Liver (tissue), 8 donors: ENCODE measurements at regions not wholly inside any gene's neighbourhood (a gene's known extent, or its start where the extent isn't known, plus 50 kb on each side); places are given as distances from the start of the nearest gene placed in this dataset.

Experiments used
- DNase-seq: peaks from one replicate; pipeline ENCODE4 v3.0.0-alpha.2; 2017; ENCODE audit warnings: low spot score
- H3K27ac ChIP-seq, 2 donors: one replicate each; pipeline ENCODE4 v1.7.0; 2013; ENCODE audit warnings: inconsistent platforms in 2 of 2, low read length in 2 of 2, control low read depth in 1 of 2, low read depth in 1 of 2, mild to moderate bottlenecking in 1 of 2
- H3K27me3 ChIP-seq, 4 donors: one replicate each; pipeline versions ENCODE4 v1.6.1 to v1.7.0; 2013; ENCODE audit warnings: low read length in 3 of 4, inconsistent platforms in 1 of 4, mild to moderate bottlenecking in 1 of 4, moderate library complexity in 1 of 4; ENCODE audit not compliant: control insufficient read depth in 4 of 4, insufficient read depth in 4 of 4
- H3K36me3 ChIP-seq, 4 donors: one replicate each; pipeline versions ENCODE4 v1.6.1 to v1.7.0; 2013; ENCODE audit warnings: low read length in 3 of 4, mild to moderate bottlenecking in 3 of 4, low read depth in 1 of 4, moderate library complexity in 1 of 4; ENCODE audit not compliant: control insufficient read depth in 4 of 4, insufficient read depth in 3 of 4
- H3K4me1 ChIP-seq, 4 donors: one replicate each; pipeline versions ENCODE4 v1.6.1 to v1.7.0; 2013; ENCODE audit warnings: low read length in 3 of 4, mild to moderate bottlenecking in 3 of 4, moderate library complexity in 1 of 4; ENCODE audit not compliant: control insufficient read depth in 4 of 4, insufficient read depth in 4 of 4
- H3K4me3 ChIP-seq, 3 donors: one replicate each; pipeline versions ENCODE4 v1.6.1 to v1.7.0; 2013; ENCODE audit warnings: low read length in 3 of 3, control low read depth in 1 of 3, low read depth in 1 of 3, mild to moderate bottlenecking in 1 of 3
- H3K9ac ChIP-seq, 2 donors: one replicate each; pipeline ENCODE4 v1.7.0; 2013; ENCODE audit warnings: low read length in 2 of 2, mild to moderate bottlenecking in 2 of 2, moderate library complexity in 2 of 2, control low read depth in 1 of 2, low read depth in 1 of 2
- H3K9me3 ChIP-seq, 4 donors: one replicate each; pipeline versions ENCODE4 v1.6.1 to v1.7.0; 2013; ENCODE audit warnings: low read length in 3 of 4; ENCODE audit not compliant: control insufficient read depth in 4 of 4
- EGR1 ChIP-seq, 2 donors: IDR thresholded peaks; 2 replicates each; pipeline ENCODE4 v1.6.1; 2016 to 2018; ENCODE audit warnings: antibody characterized with exemption in 2 of 2, low read depth in 2 of 2
- FOXA1 ChIP-seq: IDR thresholded peaks from 2 replicates; pipeline ENCODE4 v1.6.1; 2016; ENCODE audit warnings: antibody characterized with exemption
- FOXA2 ChIP-seq: IDR thresholded peaks from 2 replicates; pipeline ENCODE4 v1.6.1; 2016; ENCODE audit warnings: antibody characterized with exemption
- GABPA ChIP-seq, 2 donors: IDR thresholded peaks in 1 of 2; conservative IDR thresholded peaks in 1 of 2; 2 replicates each; pipeline ENCODE4 v1.6.1; 2016; ENCODE audit warnings: antibody characterized with exemption in 2 of 2, mild to moderate bottlenecking in 1 of 2, moderate library complexity in 1 of 2
- HNF4A ChIP-seq, 2 donors: conservative IDR thresholded peaks; 2 replicates each; pipeline ENCODE4 v1.6.1; 2016; ENCODE audit warnings: antibody characterized with exemption in 2 of 2, mild to moderate bottlenecking in 2 of 2
- HNF4G ChIP-seq: IDR thresholded peaks from 2 replicates; pipeline ENCODE4 v1.6.1; 2016; ENCODE audit warnings: antibody characterized with exemption
- JUND ChIP-seq, 2 donors: IDR thresholded peaks; 2 replicates each; pipeline ENCODE4 v1.6.1; 2016; ENCODE audit warnings: antibody characterized with exemption in 2 of 2
- MAX ChIP-seq: IDR thresholded peaks from 2 replicates; pipeline ENCODE4 v1.6.1; 2016; ENCODE audit warnings: antibody characterized with exemption
- NR2F2 ChIP-seq: IDR thresholded peaks from 2 replicates; pipeline ENCODE4 v1.6.1; 2016; ENCODE audit warnings: antibody characterized with exemption
- RAD21 ChIP-seq, 2 donors: IDR thresholded peaks; 2 replicates each; pipeline ENCODE4 v1.6.1; 2016; ENCODE audit warnings: antibody characterized with exemption in 2 of 2, mild to moderate bottlenecking in 2 of 2
- RXRA ChIP-seq, 2 donors: IDR thresholded peaks; 2 replicates each; pipeline ENCODE4 v1.6.1; 2017 to 2018; ENCODE audit warnings: antibody characterized with exemption in 2 of 2, mild to moderate bottlenecking in 1 of 2
- TAF1 ChIP-seq: conservative IDR thresholded peaks from 2 replicates; pipeline ENCODE4 v1.6.1; 2016; ENCODE audit warnings: antibody characterized with exemption, mild to moderate bottlenecking
- YY1 ChIP-seq: IDR thresholded peaks from 2 replicates; pipeline ENCODE4 v1.6.1; 2016; ENCODE audit warnings: antibody characterized with exemption, mild to moderate bottlenecking
- ZBTB33 ChIP-seq: IDR thresholded peaks from 2 replicates; pipeline ENCODE4 v1.6.1; 2016; ENCODE audit warnings: antibody characterized with exemption
- WGBS: extraction: QIAGEN DNeasy Blood & Tissue Kit; methylation state at CpG from one replicate; pipeline ENCODE4 v1.1.7; 2013; 5-methylcytosine and 5-hydroxymethylcytosine counted together
- TF ChIP-seq, protein P1 (sequence below): IDR thresholded peaks from 2 replicates; pipeline ENCODE4 v1.6.1; 2016; ENCODE audit warnings: antibody characterized with exemption, mild to moderate bottlenecking
- TF ChIP-seq, protein P2 (sequence below): IDR thresholded peaks from 2 replicates; pipeline ENCODE4 v1.6.1; 2016; ENCODE audit warnings: antibody characterized with exemption
- TF ChIP-seq, protein P3 (sequence below): fragments of 150-350 bp; IDR thresholded peaks from 2 replicates; pipeline ENCODE4 v1.5.1; 2017; ENCODE audit warnings: improper control_type of control experiment, low read depth, low read length; ENCODE audit not compliant: missing input control
- donor health status: healthy.
- donor health status: healthy.
- donor health status: healthy.
- donor health status: healthy.
- donor health status: healthy.

GRCh38 chr7:91457208-91457607, 193.0 kb downstream of the FZD1 start (continued):
- no peak for TF ChIP-seq HNF4G
- no peak for TF ChIP-seq RAD21 (IDR thresholded peaks at IDR 0.05)

GRCh38 chr7:91459539-91459938, 195.3 kb downstream of the FZD1 start:
- no peak overlapping the region for H3K4me3 ChIP-seq
- TF ChIP-seq EGR1 (IDR thresholded peaks at IDR 0.05; ENCODE audit: low read depth in 2 of 2) (no peak), FOXA2 (no peak), TAF1 (no peak), HNF4A (conservative IDR thresholded peaks at IDR 0.05) (no peak), JUND (IDR thresholded peaks at IDR 0.05) (no peak), RXRA (IDR thresholded peaks at IDR 0.05) (no peak), YY1 (no peak), HNF4G (no peak), GABPA (IDR thresholded peaks at IDR 0.05 in 1 of 2, conservative IDR thresholded peaks at IDR 0.05 in 1 of 2) (no peak), RAD21 (IDR thresholded peaks at IDR 0.05) (no peak), FOXA1 (no peak), NR2F2 (no peak), MAX (no peak)
- TF ChIP-seq, protein P1, sequence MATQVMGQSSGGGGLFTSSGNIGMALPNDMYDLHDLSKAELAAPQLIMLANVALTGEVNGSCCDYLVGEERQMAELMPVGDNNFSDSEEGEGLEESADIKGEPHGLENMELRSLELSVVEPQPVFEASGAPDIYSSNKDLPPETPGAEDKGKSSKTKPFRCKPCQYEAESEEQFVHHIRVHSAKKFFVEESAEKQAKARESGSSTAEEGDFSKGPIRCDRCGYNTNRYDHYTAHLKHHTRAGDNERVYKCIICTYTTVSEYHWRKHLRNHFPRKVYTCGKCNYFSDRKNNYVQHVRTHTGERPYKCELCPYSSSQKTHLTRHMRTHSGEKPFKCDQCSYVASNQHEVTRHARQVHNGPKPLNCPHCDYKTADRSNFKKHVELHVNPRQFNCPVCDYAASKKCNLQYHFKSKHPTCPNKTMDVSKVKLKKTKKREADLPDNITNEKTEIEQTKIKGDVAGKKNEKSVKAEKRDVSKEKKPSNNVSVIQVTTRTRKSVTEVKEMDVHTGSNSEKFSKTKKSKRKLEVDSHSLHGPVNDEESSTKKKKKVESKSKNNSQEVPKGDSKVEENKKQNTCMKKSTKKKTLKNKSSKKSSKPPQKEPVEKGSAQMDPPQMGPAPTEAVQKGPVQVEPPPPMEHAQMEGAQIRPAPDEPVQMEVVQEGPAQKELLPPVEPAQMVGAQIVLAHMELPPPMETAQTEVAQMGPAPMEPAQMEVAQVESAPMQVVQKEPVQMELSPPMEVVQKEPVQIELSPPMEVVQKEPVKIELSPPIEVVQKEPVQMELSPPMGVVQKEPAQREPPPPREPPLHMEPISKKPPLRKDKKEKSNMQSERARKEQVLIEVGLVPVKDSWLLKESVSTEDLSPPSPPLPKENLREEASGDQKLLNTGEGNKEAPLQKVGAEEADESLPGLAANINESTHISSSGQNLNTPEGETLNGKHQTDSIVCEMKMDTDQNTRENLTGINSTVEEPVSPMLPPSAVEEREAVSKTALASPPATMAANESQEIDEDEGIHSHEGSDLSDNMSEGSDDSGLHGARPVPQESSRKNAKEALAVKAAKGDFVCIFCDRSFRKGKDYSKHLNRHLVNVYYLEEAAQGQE: no peak
- peaks cover 0 to 7% (median 3%) of the 10 kb centered on the region in 4 donors for H3K9me3 ChIP-seq
- H3K27me3 ChIP-seq: no peaks in the 10 kb centered on the region
- H3K27ac ChIP-seq: no peak overlapping the region
- whole genome bisulfite sequencing: 94% methylated on average over 2 of the region's 2 CpGs
- H3K4me1 ChIP-seq: no peaks in the 10 kb centered on the region
- H3K9ac ChIP-seq: no peak overlapping the region
- no peak for DNase-seq
- H3K36me3 ChIP-seq: no peaks in the 10 kb centered on the region

DNA sequence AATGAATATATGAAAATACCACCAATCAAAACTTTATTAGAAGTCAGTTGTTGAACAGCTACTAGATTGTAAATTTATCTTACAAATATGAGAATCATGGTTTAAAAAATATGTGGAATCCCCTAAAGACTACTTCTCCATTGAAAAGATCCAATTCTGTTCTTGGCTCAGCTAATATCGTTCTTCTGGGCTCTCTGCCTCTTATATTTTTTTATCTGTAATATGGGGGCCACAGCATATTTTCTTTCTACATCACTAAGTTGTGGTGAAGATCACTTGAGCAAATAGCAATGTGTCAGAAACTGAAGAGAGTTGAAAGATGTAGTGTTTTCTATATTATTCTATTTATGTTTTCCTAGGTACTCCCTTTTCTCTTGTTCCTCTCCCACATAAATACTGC, 198.1 kb downstream of the FZD1 start:
- no peaks in the 10 kb centered on the region for H3K36me3 ChIP-seq
- H3K27ac ChIP-seq: no peak overlapping the region
- H3K9me3 ChIP-seq: peaks cover 0 to 3% (median 2%) of the 10 kb centered on the region in 4 donors
- no peak for DNase-seq
- 72% methylated on average over 1 of the region's 1 CpG for WGBS
- H3K4me1 ChIP-seq: no peaks in the 10 kb centered on the region
- no peak for TF ChIP-seq MAX
- TF ChIP-seq, protein P2, sequence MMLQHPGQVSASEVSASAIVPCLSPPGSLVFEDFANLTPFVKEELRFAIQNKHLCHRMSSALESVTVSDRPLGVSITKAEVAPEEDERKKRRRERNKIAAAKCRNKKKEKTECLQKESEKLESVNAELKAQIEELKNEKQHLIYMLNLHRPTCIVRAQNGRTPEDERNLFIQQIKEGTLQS: no peak
- TF ChIP-seq EGR1 (IDR thresholded peaks at IDR 0.05; ENCODE audit: low read depth in 2 of 2): no peak
- TF ChIP-seq HNF4A (conservative IDR thresholded peaks at IDR 0.05): no peak
- TF ChIP-seq RAD21 (IDR thresholded peaks at IDR 0.05): no peak
- no peak for TF ChIP-seq FOXA1
- TF ChIP-seq, protein P1: no peak
- no peak for TF ChIP-seq JUND (IDR thresholded peaks at IDR 0.05)
- TF ChIP-seq FOXA2: no peak
- TF ChIP-seq ZBTB33: no peak
- TF ChIP-seq, protein P3, sequence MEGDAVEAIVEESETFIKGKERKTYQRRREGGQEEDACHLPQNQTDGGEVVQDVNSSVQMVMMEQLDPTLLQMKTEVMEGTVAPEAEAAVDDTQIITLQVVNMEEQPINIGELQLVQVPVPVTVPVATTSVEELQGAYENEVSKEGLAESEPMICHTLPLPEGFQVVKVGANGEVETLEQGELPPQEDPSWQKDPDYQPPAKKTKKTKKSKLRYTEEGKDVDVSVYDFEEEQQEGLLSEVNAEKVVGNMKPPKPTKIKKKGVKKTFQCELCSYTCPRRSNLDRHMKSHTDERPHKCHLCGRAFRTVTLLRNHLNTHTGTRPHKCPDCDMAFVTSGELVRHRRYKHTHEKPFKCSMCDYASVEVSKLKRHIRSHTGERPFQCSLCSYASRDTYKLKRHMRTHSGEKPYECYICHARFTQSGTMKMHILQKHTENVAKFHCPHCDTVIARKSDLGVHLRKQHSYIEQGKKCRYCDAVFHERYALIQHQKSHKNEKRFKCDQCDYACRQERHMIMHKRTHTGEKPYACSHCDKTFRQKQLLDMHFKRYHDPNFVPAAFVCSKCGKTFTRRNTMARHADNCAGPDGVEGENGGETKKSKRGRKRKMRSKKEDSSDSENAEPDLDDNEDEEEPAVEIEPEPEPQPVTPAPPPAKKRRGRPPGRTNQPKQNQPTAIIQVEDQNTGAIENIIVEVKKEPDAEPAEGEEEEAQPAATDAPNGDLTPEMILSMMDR: no peak
- no peak for TF ChIP-seq RXRA (IDR thresholded peaks at IDR 0.05)
- H3K4me3 ChIP-seq: no peak overlapping the region
- no peak overlapping the region for H3K9ac ChIP-seq
- no peaks in the 10 kb centered on the region for H3K27me3 ChIP-seq
